ENCODE measurements at regions not wholly inside any gene's neighbourhood (a gene's known extent, or its start where the extent isn't known, plus 50 kb on each side); places are given as distances from the start of the nearest gene placed in this dataset.

- Mint-ChIP-seq H3K36me3 (ENCODE audit: low read depth) (no peaks in the 10 kb centered on the region), H3K4me3 (no peak overlapping the region), H3K27me3 (ENCODE audit: low read depth) (no peaks in the 10 kb centered on the region), H3K9me3 (peaks cover 2% of the 10 kb centered on the region), H3K4me1 (no peaks in the 10 kb centered on the region), H3K27ac (no peak overlapping the region)
- no peak for TF ChIP-seq CTCF (IDR thresholded peaks at IDR 0.05; ENCODE audit: unreplicated experiment in 3 of 3)
These were observed 440.3 kb downstream of the ZIC3 start for GRCh38 chrX:138006180-138006579.

GRCh38 chrX:138008281-138008680 lies 442.4 kb downstream of the ZIC3 start:
- peaks cover 6% of the 10 kb centered on the region for H3K9me3 Mint-ChIP-seq
- no peak for TF ChIP-seq CTCF (IDR thresholded peaks at IDR 0.05; ENCODE audit: unreplicated experiment in 3 of 3)
- H3K27me3 Mint-ChIP-seq (ENCODE audit: low read depth), result no peaks in the 10 kb centered on the region
- H3K36me3 Mint-ChIP-seq (ENCODE audit: low read depth), result no peaks in the 10 kb centered on the region
- H3K27ac Mint-ChIP-seq, result peak overlapping the region in 1 of 3 experiments; percentile 31
- H3K4me1 Mint-ChIP-seq, result no peaks in the 10 kb centered on the region
- H3K4me3 Mint-ChIP-seq, result no peak overlapping the region

GRCh38 chrX:138011468-138011867 lies 445.5 kb downstream of the ZIC3 start:
- Mint-ChIP-seq H3K27ac (no peak overlapping the region), H3K27me3 (ENCODE audit: low read depth) (no peaks in the 10 kb centered on the region), H3K9me3 (peaks cover 6% of the 10 kb centered on the region), H3K4me3 (no peak overlapping the region), H3K4me1 (no peaks in the 10 kb centered on the region), H3K36me3 (ENCODE audit: low read depth) (no peaks in the 10 kb centered on the region)
- no peak for TF ChIP-seq CTCF (IDR thresholded peaks at IDR 0.05; ENCODE audit: unreplicated experiment in 3 of 3)

- Mint-ChIP-seq H3K27me3 (ENCODE audit: low read depth) (no peaks in the 10 kb centered on the region), H3K4me1 (no peaks in the 10 kb centered on the region), H3K27ac (no peak overlapping the region), H3K9me3 (peaks cover 4% of the 10 kb centered on the region), H3K36me3 (ENCODE audit: low read depth) (no peaks in the 10 kb centered on the region), H3K4me3 (no peak overlapping the region)
- TF ChIP-seq CTCF (IDR thresholded peaks at IDR 0.05; ENCODE audit: unreplicated experiment in 3 of 3), result no peak
These were observed 448.6 kb downstream of the ZIC3 start for GRCh38 chrX:138014577-138014976.

- Mint-ChIP-seq H3K27me3 (ENCODE audit: low read depth) (no peaks in the 10 kb centered on the region), H3K4me1 (no peaks in the 10 kb centered on the region), H3K9me3 (no peaks in the 10 kb centered on the region), H3K4me3 (no peak overlapping the region), H3K36me3 (ENCODE audit: low read depth) (no peaks in the 10 kb centered on the region), H3K27ac (no peak overlapping the region)
- TF ChIP-seq CTCF (IDR thresholded peaks at IDR 0.05; ENCODE audit: unreplicated experiment in 3 of 3), result no peak
These were observed 452.3 kb downstream of the ZIC3 start for GRCh38 chrX:138018145-138018799.

- TF ChIP-seq CTCF (IDR thresholded peaks at IDR 0.05; ENCODE audit: unreplicated experiment in 3 of 3), result no peak
- Mint-ChIP-seq H3K27me3 (ENCODE audit: low read depth) (no peaks in the 10 kb centered on the region), H3K4me3 (no peak overlapping the region), H3K36me3 (ENCODE audit: low read depth) (no peaks in the 10 kb centered on the region), H3K9me3 (no peaks in the 10 kb centered on the region), H3K27ac (peak overlapping the region in 1 of 3 experiments; percentile 20), H3K4me1 (no peaks in the 10 kb centered on the region)
These were observed 455.0 kb downstream of the ZIC3 start for GRCh38 chrX:138020941-138021340.

Measured in nephron (organoid).